ENCODE measurements at regions not wholly inside any gene's neighbourhood (a gene's known extent, or its start where the extent isn't known, plus 50 kb on each side); places are given as distances from the start of the nearest gene placed in this dataset.

- H3K9me3 ChIP-seq: no peaks in the 10 kb centered on the region
- no peak overlapping the region for H3K4me3 ChIP-seq
- intact Hi-C loops (cut with DNase I; ENCODE audit: low total_unique reads): no loop called here
- no peaks in the 10 kb centered on the region for H3K36me3 ChIP-seq
- H3K27ac ChIP-seq: no peak overlapping the region
- H3K27me3 ChIP-seq: no peaks in the 10 kb centered on the region
- no peaks in the 10 kb centered on the region for H3K4me1 ChIP-seq
- TF ChIP-seq CTCF (IDR thresholded peaks at IDR 0.05) (no peak), POLR2AphosphoS5 (IDR thresholded peaks at IDR 0.05) (no peak), POLR2A (IDR thresholded peaks at IDR 0.05) (no peak)
- DNase-seq (ENCODE audit: low spot score in 2 of 2): no peak
Measured at GRCh38 chr14:25488961-25489360, 439.0 kb upstream of the STXBP6 start.

- H3K27me3 ChIP-seq: no peaks in the 10 kb centered on the region
- no peak for DNase-seq (ENCODE audit: low spot score in 2 of 2)
- H3K4me3 ChIP-seq: no peak overlapping the region
- no peaks in the 10 kb centered on the region for H3K4me1 ChIP-seq
- H3K36me3 ChIP-seq: no peaks in the 10 kb centered on the region
- no peaks in the 10 kb centered on the region for H3K9me3 ChIP-seq
- H3K27ac ChIP-seq: no peak overlapping the region
- intact Hi-C loops (cut with DNase I; ENCODE audit: low total_unique reads): no loop called here
- no peak for TF ChIP-seq POLR2AphosphoS5 (IDR thresholded peaks at IDR 0.05)
- TF ChIP-seq POLR2A (IDR thresholded peaks at IDR 0.05): no peak
- TF ChIP-seq CTCF (IDR thresholded peaks at IDR 0.05): no peak
Measured at GRCh38 chr14:25485381-25485780, 435.4 kb upstream of the STXBP6 start.

- Histone ChIP-seq H3K9me3 (no peaks in the 10 kb centered on the region), H3K27ac (no peak overlapping the region), H3K4me3 (no peak overlapping the region), H3K27me3 (no peaks in the 10 kb centered on the region), H3K36me3 (no peaks in the 10 kb centered on the region), H3K4me1 (no peaks in the 10 kb centered on the region)
- TF ChIP-seq POLR2AphosphoS5 (IDR thresholded peaks at IDR 0.05) (no peak), CTCF (IDR thresholded peaks at IDR 0.05) (no peak), POLR2A (IDR thresholded peaks at IDR 0.05) (no peak)
- intact Hi-C loops (cut with DNase I; ENCODE audit: low total_unique reads): no loop called here
- DNase-seq (ENCODE audit: low spot score in 2 of 2): no peak
Measured at GRCh38 chr14:25484906-25485305, 435.0 kb upstream of the STXBP6 start.

- Histone ChIP-seq H3K27ac (no peak overlapping the region), H3K9me3 (no peaks in the 10 kb centered on the region), H3K36me3 (no peaks in the 10 kb centered on the region), H3K27me3 (no peaks in the 10 kb centered on the region), H3K4me1 (no peaks in the 10 kb centered on the region), H3K4me3 (no peak overlapping the region)
- TF ChIP-seq POLR2AphosphoS5 (IDR thresholded peaks at IDR 0.05): no peak
- no peak for TF ChIP-seq POLR2A (IDR thresholded peaks at IDR 0.05)
- TF ChIP-seq CTCF (IDR thresholded peaks at IDR 0.05): no peak
- DNase-seq (ENCODE audit: low spot score in 2 of 2): no peak
- intact Hi-C loops (cut with DNase I; ENCODE audit: low total_unique reads): no loop called here
Measured at GRCh38 chr14:25484235-25484634, 434.3 kb upstream of the STXBP6 start.

GRCh38 chr14:25477316-25478098 lies 427.6 kb upstream of the STXBP6 start:
- Histone ChIP-seq H3K4me3 (no peak overlapping the region), H3K27ac (no peak overlapping the region), H3K27me3 (no peaks in the 10 kb centered on the region), H3K9me3 (no peaks in the 10 kb centered on the region), H3K4me1 (no peaks in the 10 kb centered on the region), H3K36me3 (no peaks in the 10 kb centered on the region)
- intact Hi-C loops (cut with DNase I; ENCODE audit: low total_unique reads): no loop called here
- no peak for DNase-seq (ENCODE audit: low spot score in 2 of 2)
- TF ChIP-seq POLR2AphosphoS5 (IDR thresholded peaks at IDR 0.05): no peak
- TF ChIP-seq POLR2A (IDR thresholded peaks at IDR 0.05): no peak
- no peak for TF ChIP-seq CTCF (IDR thresholded peaks at IDR 0.05)

All from breast epithelium (tissue), 4 donors.